ENCODE measurements at regions not wholly inside any gene's neighbourhood (a gene's known extent, or its start where the extent isn't known, plus 50 kb on each side); places are given as distances from the start of the nearest gene placed in this dataset.

- no peak for TF ChIP-seq CTCF (IDR thresholded peaks at IDR 0.05)
- TF ChIP-seq POLR2AphosphoS5 (IDR thresholded peaks at IDR 0.05): no peak
- no peak for TF ChIP-seq EP300 (IDR thresholded peaks at IDR 0.05)
Observed at GRCh38 chr16:49092704-49093103, 188.9 kb downstream of the CBLN1 start.
